ENCODE measurements at regions not wholly inside any gene's neighbourhood (a gene's known extent, or its start where the extent isn't known, plus 50 kb on each side); places are given as distances from the start of the nearest gene placed in this dataset.
"Not testable (repeated sequence)": the region's sequence is repeated elsewhere in the genome, so short reads cannot be mapped to it uniquely, and the experiment has no call there.

DNA sequence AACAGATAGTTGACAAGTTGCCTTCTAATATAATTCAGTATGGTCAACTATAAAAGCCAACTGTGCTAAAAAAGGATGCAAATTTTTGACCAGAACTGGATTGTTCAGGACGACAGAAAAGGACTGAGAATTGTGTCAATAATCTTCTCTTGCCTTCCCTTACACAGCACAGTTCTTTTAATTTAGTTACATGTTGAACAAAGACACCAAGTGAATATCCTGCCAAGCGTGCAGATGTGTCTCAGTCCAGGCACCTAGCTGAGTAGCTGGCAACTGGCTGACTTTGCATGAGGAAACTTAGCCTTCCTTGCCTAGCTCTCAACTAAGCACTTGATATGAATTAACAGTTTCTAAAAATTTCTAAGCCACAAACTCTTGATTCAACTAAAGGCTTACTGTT is 801.4 kb downstream of the BCL11A start:
- no peaks in the 10 kb centered on the region for H3K79me2 ChIP-seq (ENCODE audit: insufficient read depth, low read length)
- H3K27ac ChIP-seq (ENCODE audit: low read depth, low read length): no peak overlapping the region
- no peak for TF ChIP-seq EZH2phosphoT487 (conservative IDR thresholded peaks at IDR 0.05; ENCODE audit: low read length)
- TF ChIP-seq, protein P1, sequence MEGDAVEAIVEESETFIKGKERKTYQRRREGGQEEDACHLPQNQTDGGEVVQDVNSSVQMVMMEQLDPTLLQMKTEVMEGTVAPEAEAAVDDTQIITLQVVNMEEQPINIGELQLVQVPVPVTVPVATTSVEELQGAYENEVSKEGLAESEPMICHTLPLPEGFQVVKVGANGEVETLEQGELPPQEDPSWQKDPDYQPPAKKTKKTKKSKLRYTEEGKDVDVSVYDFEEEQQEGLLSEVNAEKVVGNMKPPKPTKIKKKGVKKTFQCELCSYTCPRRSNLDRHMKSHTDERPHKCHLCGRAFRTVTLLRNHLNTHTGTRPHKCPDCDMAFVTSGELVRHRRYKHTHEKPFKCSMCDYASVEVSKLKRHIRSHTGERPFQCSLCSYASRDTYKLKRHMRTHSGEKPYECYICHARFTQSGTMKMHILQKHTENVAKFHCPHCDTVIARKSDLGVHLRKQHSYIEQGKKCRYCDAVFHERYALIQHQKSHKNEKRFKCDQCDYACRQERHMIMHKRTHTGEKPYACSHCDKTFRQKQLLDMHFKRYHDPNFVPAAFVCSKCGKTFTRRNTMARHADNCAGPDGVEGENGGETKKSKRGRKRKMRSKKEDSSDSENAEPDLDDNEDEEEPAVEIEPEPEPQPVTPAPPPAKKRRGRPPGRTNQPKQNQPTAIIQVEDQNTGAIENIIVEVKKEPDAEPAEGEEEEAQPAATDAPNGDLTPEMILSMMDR (IDR thresholded peaks at IDR 0.05; ENCODE audit: insufficient read depth, low read length, poor library complexity, severe bottlenecking): no peak
- no peak overlapping the region for H3K4me3 ChIP-seq (ENCODE audit: insufficient read depth, low read length, poor library complexity, severe bottlenecking)
- no peaks in the 10 kb centered on the region for H4K20me1 ChIP-seq (ENCODE audit: low read depth, low read length)
- H3K9ac ChIP-seq (ENCODE audit: low read length): no peak overlapping the region
- no peak overlapping the region for H2AFZ ChIP-seq (ENCODE audit: low read depth, low read length, severe bottlenecking)
- no peak overlapping the region for H3K4me2 ChIP-seq (ENCODE audit: low read depth, low read length, poor library complexity, severe bottlenecking)
- no peaks in the 10 kb centered on the region for H3K36me3 ChIP-seq (ENCODE audit: low read length)
- H3K9me3 ChIP-seq (ENCODE audit: insufficient read depth, low read length): no peaks in the 10 kb centered on the region
- H3F3A ChIP-seq (ENCODE audit: insufficient read depth): no peaks in the 10 kb centered on the region
- 0 out of 2 replicates have a peak, but pooled peaks cover 2% of the 10 kb centered on the region for H3K27me3 ChIP-seq (ENCODE audit: low read length)
- no peaks in the 10 kb centered on the region for H3K9me2 ChIP-seq (replicated peaks; ENCODE audit: insufficient read depth, low read length)

DNA sequence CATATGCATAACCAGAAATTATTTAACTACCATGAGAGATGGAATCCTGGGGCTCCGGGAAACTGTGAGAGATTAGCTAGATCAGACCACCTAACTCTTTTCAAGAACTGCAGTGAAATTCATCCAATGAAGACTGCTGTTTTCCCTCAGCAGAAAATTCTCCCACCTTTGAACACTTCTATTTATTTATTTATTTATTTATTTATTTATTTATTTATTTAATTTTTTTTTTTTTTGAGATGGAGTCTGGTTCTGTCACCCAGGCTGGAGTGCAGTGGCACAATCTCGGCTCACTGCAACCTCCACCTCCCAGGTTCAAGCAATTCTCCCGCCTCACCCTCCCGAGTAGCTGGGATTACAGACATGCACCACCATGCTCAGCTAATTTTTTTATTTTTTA is 802.2 kb downstream of the BCL11A start:
- not testable (repeated sequence) for H3K79me2 ChIP-seq (ENCODE audit: insufficient read depth, low read length)

DNA sequence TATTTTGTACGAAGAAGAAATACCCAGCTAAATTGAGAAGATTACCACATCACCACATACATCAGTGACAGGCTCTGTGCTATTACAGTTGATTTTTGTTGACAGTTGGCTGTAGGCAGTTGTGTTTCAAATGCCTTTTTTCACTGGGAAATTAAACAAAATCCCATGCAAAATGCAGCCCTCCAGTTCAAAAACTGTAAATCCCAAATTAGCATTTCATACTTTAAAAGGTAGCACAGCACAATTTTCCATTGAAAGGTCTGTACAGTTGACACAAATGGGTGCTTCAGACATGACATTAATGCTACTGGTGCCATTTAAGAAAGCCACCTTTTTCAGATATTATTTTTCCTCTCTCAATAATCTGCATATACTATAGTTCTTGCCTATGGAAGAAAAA is 807.2 kb downstream of the BCL11A start:
- Histone ChIP-seq H3K79me2 (ENCODE audit: insufficient read depth, low read length) (no peaks in the 10 kb centered on the region), H3F3A (ENCODE audit: insufficient read depth) (no peaks in the 10 kb centered on the region), H2AFZ (ENCODE audit: low read depth, low read length, severe bottlenecking) (no peak overlapping the region), H4K20me1 (ENCODE audit: low read depth, low read length) (no peaks in the 10 kb centered on the region), H3K9ac (ENCODE audit: low read length) (no peak overlapping the region), H3K36me3 (ENCODE audit: low read length) (no peaks in the 10 kb centered on the region), H3K27me3 (ENCODE audit: low read length) (0 out of 2 replicates have a peak, but pooled peaks cover 2% of the 10 kb centered on the region), H3K4me3 (ENCODE audit: insufficient read depth, low read length, poor library complexity, severe bottlenecking) (no peak overlapping the region), H3K4me2 (ENCODE audit: low read depth, low read length, poor library complexity, severe bottlenecking) (no peak overlapping the region), H3K27ac (ENCODE audit: low read depth, low read length) (no peak overlapping the region), H3K9me2 (replicated peaks; ENCODE audit: insufficient read depth, low read length) (no peaks in the 10 kb centered on the region), H3K9me3 (ENCODE audit: insufficient read depth, low read length) (no peaks in the 10 kb centered on the region)
- no peak for TF ChIP-seq EZH2phosphoT487 (conservative IDR thresholded peaks at IDR 0.05; ENCODE audit: low read length)
- TF ChIP-seq, protein P1 (IDR thresholded peaks at IDR 0.05; ENCODE audit: insufficient read depth, low read length, poor library complexity, severe bottlenecking): no peak

More for the DNA sequence above, 802.2 kb downstream of the BCL11A start:
- not testable (repeated sequence) for H2AFZ ChIP-seq (ENCODE audit: low read depth, low read length, severe bottlenecking); H3K27me3 ChIP-seq (ENCODE audit: low read length); H3K4me2 ChIP-seq (ENCODE audit: low read depth, low read length, poor library complexity, severe bottlenecking); H3K4me3 ChIP-seq (ENCODE audit: insufficient read depth, low read length, poor library complexity, severe bottlenecking); H4K20me1 ChIP-seq (ENCODE audit: low read depth, low read length); H3K27ac ChIP-seq (ENCODE audit: low read depth, low read length); H3K9me2 ChIP-seq (replicated peaks; ENCODE audit: insufficient read depth, low read length); H3K9me3 ChIP-seq (ENCODE audit: insufficient read depth, low read length); H3K36me3 ChIP-seq (ENCODE audit: low read length); H3K9ac ChIP-seq (ENCODE audit: low read length); H3F3A ChIP-seq (ENCODE audit: insufficient read depth)

DNA sequence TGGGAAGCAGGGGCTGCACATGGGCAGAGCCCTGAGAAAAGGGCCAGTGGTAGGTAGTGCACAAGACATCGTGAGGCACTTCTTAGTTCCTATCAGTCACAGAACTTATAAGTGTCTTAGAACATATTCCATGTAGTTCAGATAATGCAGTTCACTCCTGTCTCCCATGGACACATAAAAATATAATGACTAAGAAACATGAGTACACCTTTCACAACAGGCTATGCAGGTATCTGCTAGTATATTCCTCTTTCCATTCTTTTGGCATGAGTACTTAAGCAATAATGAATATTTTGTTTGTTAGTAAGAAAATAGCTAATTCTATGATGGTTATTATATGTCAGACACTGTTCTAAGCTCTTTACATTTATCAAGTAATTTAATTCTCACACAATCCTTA is 808.4 kb downstream of the BCL11A start:
- H3F3A ChIP-seq (ENCODE audit: insufficient read depth): no peaks in the 10 kb centered on the region
- TF ChIP-seq, protein P1 (IDR thresholded peaks at IDR 0.05; ENCODE audit: insufficient read depth, low read length, poor library complexity, severe bottlenecking): no peak
- 0 out of 2 replicates have a peak, but pooled peaks cover 2% of the 10 kb centered on the region for H3K27me3 ChIP-seq (ENCODE audit: low read length)
- no peak overlapping the region for H3K4me3 ChIP-seq (ENCODE audit: insufficient read depth, low read length, poor library complexity, severe bottlenecking)
- H3K9me3 ChIP-seq (ENCODE audit: insufficient read depth, low read length): no peaks in the 10 kb centered on the region
- no peak overlapping the region for H2AFZ ChIP-seq (ENCODE audit: low read depth, low read length, severe bottlenecking)
- no peak overlapping the region for H3K4me2 ChIP-seq (ENCODE audit: low read depth, low read length, poor library complexity, severe bottlenecking)
- H3K9ac ChIP-seq (ENCODE audit: low read length): no peak overlapping the region
- H3K27ac ChIP-seq (ENCODE audit: low read depth, low read length): no peak overlapping the region
- H4K20me1 ChIP-seq (ENCODE audit: low read depth, low read length): no peaks in the 10 kb centered on the region
- H3K9me2 ChIP-seq (replicated peaks; ENCODE audit: insufficient read depth, low read length): no peaks in the 10 kb centered on the region
- no peaks in the 10 kb centered on the region for H3K36me3 ChIP-seq (ENCODE audit: low read length)
- no peaks in the 10 kb centered on the region for H3K79me2 ChIP-seq (ENCODE audit: insufficient read depth, low read length)
